ENCODE measurements at regions not wholly inside any gene's neighbourhood (a gene's known extent, or its start where the extent isn't known, plus 50 kb on each side); places are given as distances from the start of the nearest gene placed in this dataset.

DNA sequence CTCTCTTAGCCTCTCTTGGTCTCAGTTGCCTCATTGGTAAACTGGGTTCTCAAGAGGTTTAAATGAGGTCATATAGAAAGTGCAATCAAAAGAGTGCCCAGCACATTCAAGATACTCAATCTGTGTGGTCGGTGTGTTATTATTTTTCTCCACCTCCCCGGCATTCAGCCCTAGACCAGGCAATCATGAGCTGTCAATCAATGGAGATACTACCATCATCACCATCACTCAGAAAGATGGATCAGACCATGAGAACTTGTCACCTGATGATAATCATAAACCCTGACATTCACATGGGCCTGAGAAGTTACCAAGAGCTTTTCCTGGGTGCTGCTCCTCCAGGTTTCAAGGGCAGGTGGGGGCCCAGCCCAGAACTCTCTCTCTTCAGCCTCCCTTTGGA is 166.1 kb downstream of the MN1 start:
- TF ChIP-seq POLR2A (IDR thresholded peaks at IDR 0.05): no peak
- no peak for TF ChIP-seq CTCF (IDR thresholded peaks at IDR 0.05)
- TF ChIP-seq POLR2AphosphoS5 (IDR thresholded peaks at IDR 0.05): no peak

Measured in prostate gland (tissue), 2 donors.